ENCODE measurements at regions not wholly inside any gene's neighbourhood (a gene's known extent, or its start where the extent isn't known, plus 50 kb on each side); places are given as distances from the start of the nearest gene placed in this dataset.
A peak's percentile ranks its signal among the peaks of the same experiment; 100 is the strongest.

DNA sequence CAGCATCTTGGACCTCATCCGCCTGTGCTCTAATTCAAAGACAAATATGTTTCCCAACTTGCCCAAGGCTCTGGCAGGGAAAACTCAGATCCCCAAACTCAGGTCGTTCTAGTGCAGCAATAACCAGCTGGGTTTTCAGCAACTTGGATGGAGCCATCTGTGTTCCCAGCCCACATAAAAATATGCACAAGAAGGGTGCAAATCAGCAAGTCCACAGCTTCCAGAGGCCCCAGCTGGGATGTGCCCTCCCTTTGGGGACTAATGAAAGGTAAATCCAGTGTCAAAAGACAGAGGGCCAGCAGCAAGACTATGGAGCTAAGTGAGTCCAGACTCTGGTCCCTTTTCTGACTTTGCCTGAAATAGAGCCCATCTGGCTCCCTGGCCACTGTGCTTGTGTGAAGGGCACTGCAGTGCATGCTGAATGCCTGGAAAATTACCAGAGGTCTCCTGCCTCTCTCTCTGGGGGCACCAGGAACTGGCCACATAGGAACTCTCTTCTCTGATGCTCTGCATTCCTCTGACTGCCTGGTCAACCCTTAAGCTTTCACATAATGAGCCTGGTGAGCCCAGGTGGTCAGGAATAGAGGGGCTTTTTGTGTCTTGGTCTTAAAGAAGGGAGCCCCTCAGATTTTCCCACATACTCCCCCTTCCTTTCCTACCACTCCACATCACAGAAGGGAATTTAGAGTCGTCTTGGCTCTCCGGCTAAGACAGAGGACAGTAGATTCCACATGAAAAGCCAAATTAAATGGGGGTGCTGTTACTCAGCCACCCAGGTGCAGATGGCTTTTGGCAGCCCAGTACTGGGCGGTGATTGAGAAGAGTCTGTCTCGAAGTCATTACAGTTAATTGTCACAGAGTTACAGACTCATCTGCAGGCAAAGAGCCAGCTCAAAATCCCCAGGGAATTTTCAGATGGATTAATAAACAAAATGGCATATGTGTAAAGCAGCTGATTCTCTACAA, 88.1 kb upstream of the C1orf21 start:
- ChIA-PET CTCF (interaction anchor here (1.2 to 2.0 kb wide), 3 partner anchors 11 to 365 kb away, joined by 3 to 8 read pairs (median 4); no protein-coding TSS in a partner anchor), POLR2A (interaction anchor here (0.6 kb wide), 1 partner anchor 29 kb away, joined by 3 read pairs; no protein-coding TSS in a partner anchor)
- DNase-seq (ENCODE audit: low read depth, low spot score) = no peak
- TF ChIP-seq, protein P1, sequence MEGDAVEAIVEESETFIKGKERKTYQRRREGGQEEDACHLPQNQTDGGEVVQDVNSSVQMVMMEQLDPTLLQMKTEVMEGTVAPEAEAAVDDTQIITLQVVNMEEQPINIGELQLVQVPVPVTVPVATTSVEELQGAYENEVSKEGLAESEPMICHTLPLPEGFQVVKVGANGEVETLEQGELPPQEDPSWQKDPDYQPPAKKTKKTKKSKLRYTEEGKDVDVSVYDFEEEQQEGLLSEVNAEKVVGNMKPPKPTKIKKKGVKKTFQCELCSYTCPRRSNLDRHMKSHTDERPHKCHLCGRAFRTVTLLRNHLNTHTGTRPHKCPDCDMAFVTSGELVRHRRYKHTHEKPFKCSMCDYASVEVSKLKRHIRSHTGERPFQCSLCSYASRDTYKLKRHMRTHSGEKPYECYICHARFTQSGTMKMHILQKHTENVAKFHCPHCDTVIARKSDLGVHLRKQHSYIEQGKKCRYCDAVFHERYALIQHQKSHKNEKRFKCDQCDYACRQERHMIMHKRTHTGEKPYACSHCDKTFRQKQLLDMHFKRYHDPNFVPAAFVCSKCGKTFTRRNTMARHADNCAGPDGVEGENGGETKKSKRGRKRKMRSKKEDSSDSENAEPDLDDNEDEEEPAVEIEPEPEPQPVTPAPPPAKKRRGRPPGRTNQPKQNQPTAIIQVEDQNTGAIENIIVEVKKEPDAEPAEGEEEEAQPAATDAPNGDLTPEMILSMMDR (IDR thresholded peaks at IDR 0.05; ENCODE audit: insufficient read depth, low read length, missing control alignments) = no peak
- no peak overlapping the region for H3K4me3 ChIP-seq (ENCODE audit: low read depth, low read length)

DNA sequence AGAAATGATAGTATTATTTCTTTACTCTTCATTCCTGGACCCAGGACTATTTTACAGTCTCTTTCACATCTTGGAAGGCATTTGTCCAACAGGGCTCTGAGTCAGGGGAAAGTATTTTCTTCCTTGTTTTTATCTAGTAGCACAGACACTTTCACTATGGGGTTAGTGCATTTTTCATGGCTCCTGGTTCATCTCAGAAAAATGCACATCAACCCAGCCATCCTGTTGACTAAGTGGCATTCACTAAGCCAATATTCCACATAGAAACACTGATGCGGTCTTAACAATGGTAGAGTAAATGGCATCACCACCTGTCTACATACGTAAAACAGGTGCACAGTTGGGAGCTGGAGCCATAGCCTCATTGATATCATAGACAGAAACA, 87.4 kb upstream of the C1orf21 start:
- TF ChIP-seq, protein P1 (IDR thresholded peaks at IDR 0.05; ENCODE audit: insufficient read depth, low read length, missing control alignments) = no peak
- ChIA-PET CTCF (interaction anchor here (1.2 to 1.9 kb wide), 2 partner anchors 12 to 364 kb away, joined by 3 to 8 read pairs; no protein-coding TSS in a partner anchor), POLR2A (interaction anchor here (0.6 kb wide), 1 partner anchor 29 kb away, joined by 3 read pairs; no protein-coding TSS in a partner anchor)
- H3K4me3 ChIP-seq (ENCODE audit: low read depth, low read length) = no peak overlapping the region
- peak; percentile 87 for DNase-seq (ENCODE audit: low read depth, low spot score)

DNA sequence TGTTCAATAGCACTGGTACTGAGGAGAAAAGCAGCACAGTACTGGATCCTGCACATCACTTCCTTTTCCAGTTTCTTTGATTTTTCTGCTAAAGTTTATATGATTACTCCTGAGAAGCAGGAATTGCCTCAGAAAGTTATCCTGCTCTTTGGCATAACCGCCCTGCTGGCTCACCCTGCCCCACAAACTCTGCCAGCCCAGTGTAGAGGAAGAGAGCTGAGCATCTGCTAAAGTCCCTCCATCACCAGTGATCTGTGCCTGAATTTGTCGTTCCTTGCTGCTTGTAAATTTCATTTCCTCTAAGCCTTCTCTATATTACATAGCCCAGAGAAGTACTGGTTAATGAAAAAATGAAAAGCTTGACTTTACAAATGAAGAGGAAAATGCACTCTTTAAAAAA, 87.0 kb upstream of the C1orf21 start:
- TF ChIP-seq, protein P1 (IDR thresholded peaks at IDR 0.05; ENCODE audit: insufficient read depth, low read length, missing control alignments) = no peak
- POLR2A ChIA-PET = no interaction called here
- CTCF ChIA-PET = interaction anchor here (1.9 kb wide), 1 partner anchor 364 kb away, joined by 8 read pairs; no protein-coding TSS in a partner anchor
- DNase-seq (ENCODE audit: low read depth, low spot score) = no peak
- H3K4me3 ChIP-seq (ENCODE audit: low read depth, low read length) = no peak overlapping the region

DNA sequence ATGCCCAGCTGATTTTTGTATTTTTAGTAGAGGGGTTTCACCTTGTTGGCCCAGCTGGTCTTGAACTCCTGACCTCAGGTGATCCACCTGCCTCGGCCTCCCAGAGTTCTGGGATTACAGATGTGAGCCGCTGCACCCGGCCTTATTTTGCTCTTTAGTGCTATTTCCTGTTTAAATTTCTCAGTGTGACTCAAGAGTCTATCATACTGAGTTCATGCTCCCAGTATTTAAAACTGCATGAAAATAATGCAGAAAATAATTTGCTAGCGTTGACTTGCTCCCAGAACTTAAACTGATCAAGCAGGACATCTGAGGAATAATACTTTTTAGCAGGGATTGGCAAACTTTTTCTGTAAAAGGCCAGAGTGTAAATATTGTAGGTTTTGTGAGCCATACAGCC, 86.4 kb upstream of the C1orf21 start:
- POLR2A ChIA-PET = no interaction called here

DNA sequence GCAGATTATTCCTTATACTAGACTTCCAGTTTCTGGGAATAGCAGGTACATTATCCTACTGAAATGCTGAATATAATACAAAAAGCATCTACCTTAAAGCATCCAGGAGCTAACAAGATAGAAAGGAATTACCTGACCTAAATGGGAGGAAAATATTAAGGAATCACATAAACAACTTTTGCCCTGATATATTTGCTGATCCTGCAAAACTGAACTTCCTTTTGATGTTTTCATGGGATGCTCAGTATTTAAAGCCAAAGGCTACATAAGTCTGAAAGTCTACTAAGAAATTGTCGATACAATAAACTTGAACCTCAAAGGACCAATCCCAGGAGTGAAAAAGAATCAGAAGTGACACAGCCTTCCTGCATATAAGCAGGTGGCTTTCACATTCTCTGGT, 85.6 kb upstream of the C1orf21 start:
- DNase-seq (ENCODE audit: low read depth, low spot score) = no peak
- POLR2A ChIA-PET = no interaction called here
- H3K4me3 ChIP-seq (ENCODE audit: low read depth, low read length) = no peak overlapping the region
- TF ChIP-seq, protein P1 (IDR thresholded peaks at IDR 0.05; ENCODE audit: insufficient read depth, low read length, missing control alignments) = no peak
- CTCF ChIA-PET = no interaction called here

More for the DNA sequence above, 86.4 kb upstream of the C1orf21 start:
- no peak overlapping the region for H3K4me3 ChIP-seq (ENCODE audit: low read depth, low read length)
- CTCF ChIA-PET = interaction anchor here (1.9 kb wide), 1 partner anchor 363 kb away, joined by 8 read pairs; no protein-coding TSS in a partner anchor
- TF ChIP-seq, protein P1 (IDR thresholded peaks at IDR 0.05; ENCODE audit: insufficient read depth, low read length, missing control alignments) = no peak
- no peak for DNase-seq (ENCODE audit: low read depth, low spot score)

DNA sequence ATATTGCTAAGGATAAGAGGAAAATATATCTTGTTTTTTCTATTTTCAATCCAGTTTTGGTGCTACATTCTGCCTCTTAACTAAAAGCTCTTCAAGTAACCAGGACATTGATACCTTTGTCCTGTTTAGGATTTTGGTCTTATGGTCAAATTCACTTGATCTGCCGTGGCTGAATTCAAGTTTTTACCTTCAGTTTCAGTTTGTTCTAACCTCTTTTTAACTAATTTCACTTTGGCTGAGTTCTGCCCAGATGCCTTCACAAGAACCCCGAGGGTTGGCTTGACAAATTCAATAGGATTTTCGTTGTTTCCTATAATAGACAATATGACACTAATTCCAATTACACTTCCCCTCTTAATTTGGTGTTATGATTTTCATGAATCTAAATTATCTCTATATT, 84.5 kb upstream of the C1orf21 start:
- TF ChIP-seq, protein P1 (IDR thresholded peaks at IDR 0.05; ENCODE audit: insufficient read depth, low read length, missing control alignments) = no peak
- no peak overlapping the region for H3K4me3 ChIP-seq (ENCODE audit: low read depth, low read length)
- DNase-seq (ENCODE audit: low read depth, low spot score) = no peak
- ChIA-PET POLR2A (no interaction called here), CTCF (no interaction called here)
